Fibroblast of lung (primary cell): ENCODE measurements at regions not wholly inside any gene's neighbourhood (a gene's known extent, or its start where the extent isn't known, plus 50 kb on each side); places are given as distances from the start of the nearest gene placed in this dataset.

Source experiments
- CTCF ChIP-seq, 2 donors: IDR thresholded peaks in 1 of 2; conservative IDR thresholded peaks in 1 of 2; 1 replicate in 1 of 2; 2 replicates in 1 of 2; pipeline ENCODE4 v1.5.1; 2011 to 2012; ENCODE audit warnings: low read length in 2 of 2, control low read depth in 1 of 2, inconsistent platforms in 1 of 2, low read depth in 1 of 2, mild to moderate bottlenecking in 1 of 2
- EZH2 ChIP-seq: IDR thresholded peaks from 2 replicates; pipeline ENCODE4 v1.5.1; 2012; ENCODE audit warnings: low read length, control low read depth, mild to moderate bottlenecking; ENCODE audit errors: missing control alignments

- TF ChIP-seq CTCF (conservative IDR thresholded peaks at IDR 0.05 in 1 of 2, IDR thresholded peaks at IDR 0.05 in 1 of 2; ENCODE audit: low read depth in 1 of 2, low read length in 2 of 2) (no peak), EZH2 (no peak)
Observed at GRCh38 chr2:212911011-212911410, 240.4 kb downstream of the IKZF2 start.
